DOHH2 (cell line): ENCODE measurements at regions not wholly inside any gene's neighbourhood (a gene's known extent, or its start where the extent isn't known, plus 50 kb on each side); places are given as distances from the start of the nearest gene placed in this dataset.

ENCODE experiments used
- CTCF ChIP-seq: fragments of 200-600 bp; sonication (generic); IDR thresholded peaks from one replicate; pipeline ENCODE4 v1.5.1; 2014; ENCODE audit warnings: antibody characterized with exemption, mild to moderate bottlenecking, low read depth, low read length; ENCODE audit not compliant: poor library complexity, severe bottlenecking
- EZH2phosphoT487 ChIP-seq: fragments of 200-600 bp; sonication (generic); IDR thresholded peaks from 2 replicates; pipeline ENCODE4 v1.6.1; 2017; ENCODE audit warnings: borderline replicate concordance, mild to moderate bottlenecking, antibody characterized with exemption, low read length, moderate library complexity, mixed read lengths

GRCh38 chr15:81859737-81860516, 185.9 kb downstream of the MEX3B start:
- no peak for TF ChIP-seq CTCF
- TF ChIP-seq EZH2phosphoT487: no peak
